Vagina (tissue), 2 donors: ENCODE measurements at regions not wholly inside any gene's neighbourhood (a gene's known extent, or its start where the extent isn't known, plus 50 kb on each side); places are given as distances from the start of the nearest gene placed in this dataset.

ENCODE experiments used
- POLR2A ChIP-seq, 2 donors: fragments of 450-650 bp; IDR thresholded peaks; one replicate each; pipeline ENCODE4 v1.6.1; 2017; ENCODE audit warnings: antibody characterized with exemption in 2 of 2, mild to moderate bottlenecking in 2 of 2, moderate library complexity in 2 of 2
- POLR2AphosphoS5 ChIP-seq, 2 donors: sonication (generic); formaldehyde crosslinking; IDR thresholded peaks; one replicate each; pipeline ENCODE4 v1.9.0; 2017; ENCODE audit warnings: antibody characterized with exemption in 2 of 2, mild to moderate bottlenecking in 2 of 2, low read depth in 1 of 2; ENCODE audit not compliant: insufficient read depth in 1 of 2

- no peak for TF ChIP-seq POLR2AphosphoS5 (IDR thresholded peaks at IDR 0.05; ENCODE audit: insufficient read depth in 1 of 2, low read depth in 1 of 2)
- no peak for TF ChIP-seq POLR2A (IDR thresholded peaks at IDR 0.05)
These were observed 65.9 kb upstream of the CPLX2 start for GRCh38 chr5:175805256-175806011.
